ENCODE measurements at regions not wholly inside any gene's neighbourhood (a gene's known extent, or its start where the extent isn't known, plus 50 kb on each side); places are given as distances from the start of the nearest gene placed in this dataset.

DNA sequence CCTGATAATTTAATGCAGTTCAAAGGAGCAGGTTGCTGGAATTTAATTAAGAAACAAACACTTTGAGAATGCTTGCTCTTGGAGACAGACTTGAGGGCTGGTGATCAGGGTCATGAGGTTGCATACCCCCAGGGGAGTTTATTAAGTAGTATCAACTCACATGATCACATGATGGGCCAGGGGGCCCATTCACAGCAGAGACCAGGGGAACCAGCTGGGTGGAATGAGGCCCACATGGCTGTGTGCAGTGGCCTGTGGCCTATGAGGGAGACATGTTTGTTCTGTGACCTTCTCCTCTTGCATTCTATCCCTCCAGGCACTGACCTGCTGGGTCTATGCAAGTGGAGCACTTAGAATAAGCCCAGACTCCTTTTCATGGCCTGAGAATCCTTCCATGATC, 266.6 kb upstream of the PWP1 start:
- Histone ChIP-seq H3K27ac (no peak overlapping the region), H3K36me3 (no peaks in the 10 kb centered on the region), H3K4me3 (no peak overlapping the region), H3K4me1 (no peaks in the 10 kb centered on the region), H3K9me3 (no peaks in the 10 kb centered on the region), H3K27me3 (no peaks in the 10 kb centered on the region)
- ATAC-seq (no peak), DNase-seq (no peak)
- TF ChIP-seq, protein P1, sequence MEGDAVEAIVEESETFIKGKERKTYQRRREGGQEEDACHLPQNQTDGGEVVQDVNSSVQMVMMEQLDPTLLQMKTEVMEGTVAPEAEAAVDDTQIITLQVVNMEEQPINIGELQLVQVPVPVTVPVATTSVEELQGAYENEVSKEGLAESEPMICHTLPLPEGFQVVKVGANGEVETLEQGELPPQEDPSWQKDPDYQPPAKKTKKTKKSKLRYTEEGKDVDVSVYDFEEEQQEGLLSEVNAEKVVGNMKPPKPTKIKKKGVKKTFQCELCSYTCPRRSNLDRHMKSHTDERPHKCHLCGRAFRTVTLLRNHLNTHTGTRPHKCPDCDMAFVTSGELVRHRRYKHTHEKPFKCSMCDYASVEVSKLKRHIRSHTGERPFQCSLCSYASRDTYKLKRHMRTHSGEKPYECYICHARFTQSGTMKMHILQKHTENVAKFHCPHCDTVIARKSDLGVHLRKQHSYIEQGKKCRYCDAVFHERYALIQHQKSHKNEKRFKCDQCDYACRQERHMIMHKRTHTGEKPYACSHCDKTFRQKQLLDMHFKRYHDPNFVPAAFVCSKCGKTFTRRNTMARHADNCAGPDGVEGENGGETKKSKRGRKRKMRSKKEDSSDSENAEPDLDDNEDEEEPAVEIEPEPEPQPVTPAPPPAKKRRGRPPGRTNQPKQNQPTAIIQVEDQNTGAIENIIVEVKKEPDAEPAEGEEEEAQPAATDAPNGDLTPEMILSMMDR (IDR thresholded peaks at IDR 0.05 in 4 of 5, conservative IDR thresholded peaks at IDR 0.05 in 1 of 5), result no peak
- TF ChIP-seq POLR2A (IDR thresholded peaks at IDR 0.05), result no peak
- in situ Hi-C loops (cut with MboI; ENCODE audit: low sequenced_read_pairs in 4 of 4) (no loop called here), intact Hi-C loops (cut with DNase I; ENCODE audit: low total_unique reads) (no loop called here)

DNA sequence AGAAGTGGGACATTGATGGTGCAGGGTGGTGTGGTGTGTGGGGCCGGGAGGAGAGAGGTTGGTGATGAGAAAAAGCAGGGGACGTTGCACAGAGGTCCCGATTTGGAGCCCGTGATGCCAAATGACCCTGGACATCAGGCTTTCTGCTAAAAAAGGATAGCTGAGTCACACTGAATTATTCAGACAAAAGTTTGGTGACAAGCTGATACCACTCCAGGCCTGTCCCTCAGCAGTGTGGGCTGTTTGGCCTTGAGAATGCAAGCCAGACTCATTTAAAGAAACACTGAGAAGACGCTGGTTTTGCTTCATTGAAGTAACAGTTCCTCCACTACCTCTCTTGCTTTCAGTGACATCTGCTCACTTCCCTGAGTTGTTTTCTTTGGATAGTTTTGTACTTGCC, 262.1 kb upstream of the PWP1 start:
- H3K36me3 ChIP-seq, result no peaks in the 10 kb centered on the region
- DNase-seq, result no peak
- H3K9me3 ChIP-seq, result no peaks in the 10 kb centered on the region
- in situ Hi-C loops (cut with MboI; ENCODE audit: low sequenced_read_pairs in 4 of 4), result no loop called here
- H3K27me3 ChIP-seq, result no peaks in the 10 kb centered on the region
- H3K27ac ChIP-seq, result no peak overlapping the region
- TF ChIP-seq POLR2A (IDR thresholded peaks at IDR 0.05), result no peak
- TF ChIP-seq, protein P1 (IDR thresholded peaks at IDR 0.05 in 4 of 5, conservative IDR thresholded peaks at IDR 0.05 in 1 of 5), result no peak
- intact Hi-C loops (cut with DNase I; ENCODE audit: low total_unique reads), result no loop called here
- no peak overlapping the region for H3K4me3 ChIP-seq
- H3K4me1 ChIP-seq, result no peaks in the 10 kb centered on the region
- ATAC-seq, result no peak

DNA sequence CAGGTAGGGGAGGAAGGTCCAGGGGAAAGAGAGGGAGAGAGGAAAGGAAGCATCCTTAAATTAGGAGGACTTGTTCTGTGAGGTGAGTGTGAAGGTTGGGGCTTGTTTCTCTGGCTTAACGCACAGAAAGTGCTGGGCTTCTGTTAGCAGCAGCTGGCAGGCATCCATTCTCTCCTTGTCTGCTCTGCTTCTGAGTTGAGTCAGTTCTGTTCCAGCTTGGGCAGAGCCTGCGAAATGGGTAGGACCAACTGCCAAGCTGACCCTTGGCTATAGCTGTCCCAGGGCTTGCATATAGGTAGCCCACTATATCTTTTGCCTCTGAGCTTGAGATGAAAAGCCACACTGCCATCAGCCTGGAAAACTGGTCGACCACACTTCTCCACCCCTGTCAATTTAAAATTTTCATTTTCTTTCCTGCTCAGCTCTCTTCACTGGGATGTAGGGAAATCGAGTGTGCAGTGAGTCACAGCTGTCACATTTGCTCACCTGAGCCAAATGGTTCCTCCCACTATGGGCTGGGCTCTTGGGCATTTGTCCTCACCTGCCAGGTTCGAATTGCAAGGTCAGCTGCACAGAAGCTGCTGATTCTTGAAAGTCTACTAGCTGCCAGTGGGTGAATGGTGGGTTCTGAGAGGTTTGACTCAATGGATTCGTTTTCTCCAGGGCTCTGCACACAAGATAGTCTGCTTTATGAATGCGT, 256.4 kb upstream of the PWP1 start:
- intact Hi-C loops (cut with DNase I; ENCODE audit: low total_unique reads), result no loop called here
- Histone ChIP-seq H3K4me3 (no peak overlapping the region), H3K4me1 (no peaks in the 10 kb centered on the region), H3K36me3 (no peaks in the 10 kb centered on the region), H3K27ac (no peak overlapping the region), H3K9me3 (no peaks in the 10 kb centered on the region), H3K27me3 (no peaks in the 10 kb centered on the region)
- in situ Hi-C loops (cut with MboI; ENCODE audit: low sequenced_read_pairs in 4 of 4), result no loop called here
- TF ChIP-seq, protein P1 (IDR thresholded peaks at IDR 0.05 in 4 of 5, conservative IDR thresholded peaks at IDR 0.05 in 1 of 5), result no peak
- no peak for TF ChIP-seq POLR2A (IDR thresholded peaks at IDR 0.05)
- no peak for DNase-seq
- no peak for ATAC-seq

DNA sequence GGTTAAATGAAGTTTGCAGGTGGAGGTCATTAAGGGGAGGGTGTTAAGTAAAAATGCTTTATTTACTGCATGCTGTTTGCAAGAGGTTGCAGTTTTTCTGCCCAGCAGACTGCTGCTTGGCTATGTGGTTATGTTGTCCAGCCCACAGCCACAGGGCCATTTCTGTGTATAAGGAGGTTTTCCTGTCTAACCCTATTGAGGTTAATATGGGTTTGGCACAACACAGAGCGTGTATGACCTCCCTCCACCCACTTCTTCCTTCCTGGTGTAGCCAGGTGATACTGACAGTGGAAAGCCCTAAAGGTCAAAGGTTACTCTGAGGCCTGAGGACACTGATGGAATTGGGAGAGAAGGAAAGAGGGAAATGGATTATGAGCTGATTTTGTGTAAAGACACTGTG, 253.7 kb upstream of the PWP1 start:
- H3K27ac ChIP-seq, result no peak overlapping the region
- intact Hi-C loops (cut with DNase I; ENCODE audit: low total_unique reads), result no loop called here
- no peaks in the 10 kb centered on the region for H3K9me3 ChIP-seq
- DNase-seq (no peak), ATAC-seq (no peak)
- TF ChIP-seq, protein P1 (IDR thresholded peaks at IDR 0.05 in 4 of 5, conservative IDR thresholded peaks at IDR 0.05 in 1 of 5), result no peak
- no peak for TF ChIP-seq POLR2A (IDR thresholded peaks at IDR 0.05)
- no peaks in the 10 kb centered on the region for H3K4me1 ChIP-seq
- no peaks in the 10 kb centered on the region for H3K27me3 ChIP-seq
- no peak overlapping the region for H3K4me3 ChIP-seq
- H3K36me3 ChIP-seq, result no peaks in the 10 kb centered on the region
- in situ Hi-C loops (cut with MboI; ENCODE audit: low sequenced_read_pairs in 4 of 4), result no loop called here

DNA sequence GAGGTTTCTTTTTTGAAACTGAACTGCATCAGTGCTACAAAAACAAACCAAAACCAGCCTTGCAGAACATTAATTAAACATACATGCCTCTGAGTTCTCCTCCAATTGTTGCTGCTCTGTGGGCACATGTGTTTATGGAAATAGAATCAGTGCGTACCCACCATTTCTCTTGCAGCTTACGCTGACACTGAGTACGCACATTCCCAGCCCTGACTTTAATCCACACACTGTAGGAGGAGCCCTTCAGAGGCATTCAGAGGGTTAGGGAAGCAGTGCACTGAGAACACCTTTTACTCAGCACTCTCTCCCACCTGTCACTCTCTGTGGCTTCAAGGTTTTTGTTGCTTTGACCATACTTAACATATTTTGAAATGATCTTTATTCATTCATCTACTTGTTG, 250.5 kb upstream of the PWP1 start:
- H3K36me3 ChIP-seq, result no peaks in the 10 kb centered on the region
- TF ChIP-seq, protein P1 (IDR thresholded peaks at IDR 0.05 in 4 of 5, conservative IDR thresholded peaks at IDR 0.05 in 1 of 5), result no peak
- TF ChIP-seq POLR2A (IDR thresholded peaks at IDR 0.05), result no peak
- no peak for ATAC-seq
- in situ Hi-C loops (cut with MboI; ENCODE audit: low sequenced_read_pairs in 4 of 4) (no loop called here), intact Hi-C loops (cut with DNase I; ENCODE audit: low total_unique reads) (no loop called here)
- no peaks in the 10 kb centered on the region for H3K9me3 ChIP-seq
- H3K4me1 ChIP-seq, result no peaks in the 10 kb centered on the region
- no peak overlapping the region for H3K27ac ChIP-seq
- H3K4me3 ChIP-seq, result no peak overlapping the region
- H3K27me3 ChIP-seq, result no peaks in the 10 kb centered on the region
- no peak for DNase-seq

Data from gastrocnemius medialis (tissue), 4 donors.